IPS DF 4.7 (cell line): ENCODE measurements at regions not wholly inside any gene's neighbourhood (a gene's known extent, or its start where the extent isn't known, plus 50 kb on each side); places are given as distances from the start of the nearest gene placed in this dataset.

Experiments
- DNase-seq: peaks from one replicate; pipeline ENCODE4 v3.0.0-alpha.2; 2013; ENCODE audit warnings: low spot score; ENCODE audit errors: extremely low read depth

- no peak for DNase-seq
These were observed 140.8 kb downstream of the IRX1 start for GRCh38 chr5:3736466-3736865.

GRCh38 chr5:3736926-3737325, 141.3 kb downstream of the IRX1 start:
- no peak for DNase-seq

- no peak for DNase-seq
These were observed 143.3 kb downstream of the IRX1 start for GRCh38 chr5:3738919-3739318.

GRCh38 chr5:3740546-3741373, 145.1 kb downstream of the IRX1 start:
- no peak for DNase-seq

GRCh38 chr5:3741374-3741770, 145.7 kb downstream of the IRX1 start:
- DNase-seq = no peak

- DNase-seq = no peak
These were observed 147.1 kb downstream of the IRX1 start for GRCh38 chr5:3742750-3743149.

GRCh38 chr5:3751846-3752245, 156.2 kb downstream of the IRX1 start:
- DNase-seq = no peak

- no peak for DNase-seq
These were observed 182.4 kb downstream of the IRX1 start for GRCh38 chr5:3778000-3778550.

- no peak for DNase-seq
These were observed 183.3 kb downstream of the IRX1 start for GRCh38 chr5:3778945-3779344.

GRCh38 chr5:3780278-3780677, 184.6 kb downstream of the IRX1 start:
- DNase-seq = no peak

- no peak for DNase-seq
These were observed 185.3 kb downstream of the IRX1 start for GRCh38 chr5:3780907-3781306.

GRCh38 chr5:3784854-3785253, 189.2 kb downstream of the IRX1 start:
- no peak for DNase-seq

GRCh38 chr5:3786165-3786564, 190.5 kb downstream of the IRX1 start:
- no peak for DNase-seq

- no peak for DNase-seq
These were observed 191.3 kb downstream of the IRX1 start for GRCh38 chr5:3786891-3787430.

- DNase-seq = no peak
These were observed 192.0 kb downstream of the IRX1 start for GRCh38 chr5:3787604-3788003.

- no peak for DNase-seq
These were observed 194.0 kb downstream of the IRX1 start for GRCh38 chr5:3789519-3790193.

- DNase-seq = no peak
These were observed 197.5 kb downstream of the IRX1 start for GRCh38 chr5:3793162-3793561.

GRCh38 chr5:3794611-3795010, 199.0 kb downstream of the IRX1 start:
- no peak for DNase-seq

GRCh38 chr5:3796736-3797135, 201.1 kb downstream of the IRX1 start:
- DNase-seq = no peak

GRCh38 chr5:3801967-3802366, 206.3 kb downstream of the IRX1 start:
- no peak for DNase-seq

- no peak for DNase-seq
These were observed 213.8 kb downstream of the IRX1 start for GRCh38 chr5:3809455-3809854.

GRCh38 chr5:3811116-3811515, 215.5 kb downstream of the IRX1 start:
- DNase-seq = no peak
